ENCODE measurements at regions not wholly inside any gene's neighbourhood (a gene's known extent, or its start where the extent isn't known, plus 50 kb on each side); places are given as distances from the start of the nearest gene placed in this dataset.
A peak's percentile ranks its signal among the peaks of the same experiment; 100 is the strongest.
"Not testable (repeated sequence)": the region's sequence is repeated elsewhere in the genome, so short reads cannot be mapped to it uniquely, and the experiment has no call there.

DNA sequence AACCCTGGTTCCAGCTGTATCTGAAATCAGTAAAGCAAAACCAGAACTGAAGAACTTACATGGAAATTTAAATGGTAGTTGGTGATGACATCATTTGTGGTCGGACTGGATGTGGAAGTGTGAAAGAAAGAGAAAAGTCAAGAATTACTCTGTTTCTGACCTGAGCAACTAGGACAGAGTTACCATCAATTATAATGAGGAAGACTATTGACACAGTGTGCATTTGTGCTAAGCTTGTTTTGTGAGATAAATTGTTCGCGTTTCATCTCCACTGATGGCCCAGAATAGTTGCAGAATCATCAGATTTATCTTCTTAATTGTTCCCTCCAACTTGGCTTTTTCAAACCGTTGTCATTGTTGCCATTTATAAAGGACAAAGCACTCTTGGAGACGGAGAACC is 410.6 kb upstream of the DEPDC1 start:
- TF ChIP-seq, protein P1, sequence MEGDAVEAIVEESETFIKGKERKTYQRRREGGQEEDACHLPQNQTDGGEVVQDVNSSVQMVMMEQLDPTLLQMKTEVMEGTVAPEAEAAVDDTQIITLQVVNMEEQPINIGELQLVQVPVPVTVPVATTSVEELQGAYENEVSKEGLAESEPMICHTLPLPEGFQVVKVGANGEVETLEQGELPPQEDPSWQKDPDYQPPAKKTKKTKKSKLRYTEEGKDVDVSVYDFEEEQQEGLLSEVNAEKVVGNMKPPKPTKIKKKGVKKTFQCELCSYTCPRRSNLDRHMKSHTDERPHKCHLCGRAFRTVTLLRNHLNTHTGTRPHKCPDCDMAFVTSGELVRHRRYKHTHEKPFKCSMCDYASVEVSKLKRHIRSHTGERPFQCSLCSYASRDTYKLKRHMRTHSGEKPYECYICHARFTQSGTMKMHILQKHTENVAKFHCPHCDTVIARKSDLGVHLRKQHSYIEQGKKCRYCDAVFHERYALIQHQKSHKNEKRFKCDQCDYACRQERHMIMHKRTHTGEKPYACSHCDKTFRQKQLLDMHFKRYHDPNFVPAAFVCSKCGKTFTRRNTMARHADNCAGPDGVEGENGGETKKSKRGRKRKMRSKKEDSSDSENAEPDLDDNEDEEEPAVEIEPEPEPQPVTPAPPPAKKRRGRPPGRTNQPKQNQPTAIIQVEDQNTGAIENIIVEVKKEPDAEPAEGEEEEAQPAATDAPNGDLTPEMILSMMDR (conservative IDR thresholded peaks at IDR 0.05; ENCODE audit: low read depth, low read length) = no peak
- no peak for DNase-seq (ENCODE audit: low read depth)
- no peak overlapping the region for H3K4me3 ChIP-seq (ENCODE audit: low read depth, low read length)

DNA sequence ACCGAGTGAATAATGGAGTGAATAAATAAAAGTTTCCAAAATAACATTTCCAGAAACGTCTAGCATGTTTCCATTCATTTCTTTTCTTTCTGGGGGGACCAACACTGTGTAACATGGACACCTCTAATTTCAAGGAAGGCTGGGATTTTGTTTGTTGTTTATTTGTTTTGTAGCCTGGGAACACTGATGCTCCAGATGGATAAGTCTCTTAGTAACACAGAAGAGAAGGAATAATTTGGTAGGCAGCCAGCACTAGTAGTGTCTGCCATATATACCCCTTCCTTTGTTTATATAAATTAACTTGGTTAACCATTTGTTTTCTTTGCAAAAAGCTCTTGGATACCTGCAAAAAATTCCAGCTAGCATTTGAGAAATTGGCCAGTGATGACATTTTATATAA is 411.4 kb upstream of the DEPDC1 start:
- no peak for DNase-seq (ENCODE audit: low read depth)
- TF ChIP-seq, protein P1 (conservative IDR thresholded peaks at IDR 0.05; ENCODE audit: low read depth, low read length) = no peak
- H3K4me3 ChIP-seq (ENCODE audit: low read depth, low read length) = no peak overlapping the region

DNA sequence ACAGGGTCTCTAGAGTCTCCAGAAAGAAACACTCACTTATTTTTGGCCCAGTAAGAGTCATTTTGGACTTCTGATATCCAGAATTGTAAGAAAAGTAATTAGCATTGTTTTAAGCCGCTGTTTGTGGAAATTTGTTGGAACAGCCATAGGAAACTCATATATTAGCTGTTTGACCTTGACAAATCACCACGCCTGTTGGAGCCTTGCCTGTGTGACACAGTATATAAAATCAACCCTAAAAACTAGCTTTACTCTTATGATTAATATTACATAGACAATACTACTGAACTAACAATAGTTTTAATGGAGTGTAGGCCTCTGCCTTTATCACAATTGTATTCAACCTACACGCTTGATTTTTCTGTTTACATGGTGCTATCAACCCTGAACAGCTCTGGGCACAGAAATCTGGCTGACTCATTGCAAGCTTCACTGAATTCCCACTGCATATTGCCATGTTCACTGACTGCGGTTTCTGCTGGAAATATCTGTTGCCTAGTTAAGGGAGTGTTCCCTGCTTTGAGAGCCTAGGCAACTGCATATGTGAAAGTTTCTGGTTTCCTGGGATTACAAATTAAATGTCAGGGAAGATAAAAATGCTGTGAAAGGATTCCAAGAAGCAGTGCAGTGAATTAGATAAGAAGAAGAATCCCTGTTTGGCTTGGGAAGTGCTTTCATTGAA is 419.5 kb upstream of the DEPDC1 start:
- DNase-seq (ENCODE audit: low read depth) = peak; percentile 97
- TF ChIP-seq, protein P1 (conservative IDR thresholded peaks at IDR 0.05; ENCODE audit: low read depth, low read length) = no peak

GRCh38 chr1:68917456-68917855 is 420.6 kb upstream of the DEPDC1 start:
- no peak for DNase-seq (ENCODE audit: low read depth)
- no peak overlapping the region for H3K4me3 ChIP-seq (ENCODE audit: low read depth, low read length)
- TF ChIP-seq, protein P1 (conservative IDR thresholded peaks at IDR 0.05; ENCODE audit: low read depth, low read length) = no peak

More for the DNA sequence above, 419.5 kb upstream of the DEPDC1 start:
- H3K4me3 ChIP-seq (ENCODE audit: low read depth, low read length) = no peak overlapping the region

GRCh38 chr1:68918563-68918962 is 421.7 kb upstream of the DEPDC1 start:
- TF ChIP-seq, protein P1 (conservative IDR thresholded peaks at IDR 0.05; ENCODE audit: low read depth, low read length) = no peak
- no peak for DNase-seq (ENCODE audit: low read depth)
- no peak overlapping the region for H3K4me3 ChIP-seq (ENCODE audit: low read depth, low read length)

- DNase-seq (ENCODE audit: low read depth) = no peak
- TF ChIP-seq, protein P1 (conservative IDR thresholded peaks at IDR 0.05; ENCODE audit: low read depth, low read length) = no peak
- H3K4me3 ChIP-seq (ENCODE audit: low read depth, low read length) = no peak overlapping the region
Measured at GRCh38 chr1:68919075-68919474, 422.2 kb upstream of the DEPDC1 start.

DNA sequence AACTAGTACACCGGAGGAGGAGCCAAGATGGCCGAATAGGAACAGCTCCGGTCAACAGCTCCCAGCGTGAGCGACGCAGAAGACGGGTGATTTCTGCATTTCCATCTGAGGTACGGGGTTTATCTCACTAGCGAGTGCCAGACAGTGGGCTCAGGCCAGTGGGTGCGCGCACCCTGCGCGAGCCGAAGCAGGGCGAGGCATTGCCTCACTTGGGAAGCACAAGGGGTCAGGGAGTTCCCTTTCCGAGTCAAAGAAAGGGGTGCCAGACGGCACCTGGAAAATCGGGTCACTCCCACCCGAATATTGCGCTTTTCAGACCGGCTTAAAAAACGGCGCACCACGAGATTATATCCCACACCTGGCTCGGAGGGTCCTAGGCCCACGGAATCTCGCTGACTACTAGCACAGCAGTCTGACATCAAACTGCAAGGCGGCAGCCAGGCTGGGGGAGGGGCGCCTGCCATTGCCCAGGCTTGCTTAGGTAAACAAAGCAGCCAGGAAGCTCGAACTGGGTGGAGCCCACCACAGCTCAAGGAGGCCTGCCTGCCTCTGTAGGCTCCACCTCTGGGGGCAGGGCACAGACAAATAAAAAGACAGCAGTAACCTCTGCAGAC is 426.7 kb upstream of the DEPDC1 start:
- DNase-seq (ENCODE audit: low read depth); H3K4me3 ChIP-seq (ENCODE audit: low read depth, low read length): not testable (repeated sequence)
